Right kidney (tissue), 1 donor: ENCODE measurements at regions not wholly inside any gene's neighbourhood (a gene's known extent, or its start where the extent isn't known, plus 50 kb on each side); places are given as distances from the start of the nearest gene placed in this dataset.

Experiments used
- DNase-seq: peaks from one replicate; pipeline ENCODE4 v3.0.0-alpha.2; 2016

DNA sequence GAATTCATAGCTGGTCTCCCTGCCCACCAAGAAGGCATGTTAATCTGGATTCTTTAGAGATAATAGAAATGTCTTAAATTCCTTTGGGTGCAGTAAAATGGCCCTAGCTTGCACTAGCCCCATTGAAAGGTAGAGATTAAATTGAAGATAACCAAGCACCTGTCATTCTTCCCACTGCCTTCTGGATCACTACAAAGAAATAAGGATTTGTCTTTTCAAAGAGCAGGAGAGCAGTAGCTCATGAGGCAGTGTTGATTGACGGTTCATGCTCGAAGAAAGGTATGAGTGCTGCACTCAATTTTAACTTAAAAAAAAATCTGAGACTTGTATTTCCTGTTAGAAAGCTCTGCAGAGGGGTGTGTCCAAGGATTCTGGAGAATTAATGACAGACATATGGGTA is 74.9 kb upstream of the F3 start:
- no peak for DNase-seq

DNA sequence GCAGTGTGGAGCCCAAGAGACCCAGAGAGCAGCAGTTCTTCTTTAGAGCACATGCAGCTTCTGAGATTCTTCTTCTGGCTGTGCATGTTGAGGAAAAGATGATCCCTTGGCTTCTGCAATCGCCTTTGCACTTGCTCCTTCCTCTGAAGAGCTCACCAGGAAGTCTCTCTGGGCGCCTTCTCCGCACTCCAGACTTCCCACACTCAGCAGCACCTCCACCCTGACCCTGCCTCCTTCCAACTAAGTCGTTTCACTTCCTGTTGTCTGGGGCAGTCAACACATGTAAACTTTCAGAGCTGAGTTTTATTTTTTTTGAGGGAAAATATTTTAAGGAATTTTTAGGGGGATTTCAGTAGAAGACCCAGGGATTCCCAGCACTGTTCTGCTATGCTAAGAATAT is 73.4 kb upstream of the F3 start:
- DNase-seq = no peak

DNA sequence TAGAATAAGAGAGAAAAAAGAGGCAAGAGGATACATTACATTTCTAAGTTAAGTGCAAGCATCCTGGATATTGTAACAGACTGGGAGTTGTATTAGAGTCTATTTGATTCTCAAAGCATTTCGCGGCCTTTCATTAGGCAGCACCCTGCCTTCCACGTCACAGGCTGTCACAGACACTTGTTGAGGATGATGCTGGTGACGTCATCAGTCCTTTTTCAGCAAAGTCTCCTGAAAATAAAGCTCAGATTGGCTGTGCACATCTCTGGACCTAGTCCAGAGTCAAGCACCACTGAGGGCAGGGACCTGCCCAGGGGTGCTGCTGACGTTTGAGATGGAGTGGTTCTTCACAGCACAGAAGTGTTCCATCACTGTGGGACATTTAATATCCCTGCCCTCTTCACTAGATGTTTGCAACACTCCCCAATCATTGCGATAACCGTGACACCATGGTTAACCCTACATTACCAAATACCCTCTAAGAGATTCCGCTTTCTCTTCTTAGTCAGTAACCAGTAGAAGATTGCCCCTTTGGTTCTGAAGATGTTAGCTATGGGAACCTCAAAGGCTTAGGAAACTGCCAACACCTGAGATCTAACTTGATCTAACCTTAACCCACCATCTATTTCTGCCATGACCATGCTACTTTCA is 72.7 kb upstream of the F3 start:
- DNase-seq = no peak

DNA sequence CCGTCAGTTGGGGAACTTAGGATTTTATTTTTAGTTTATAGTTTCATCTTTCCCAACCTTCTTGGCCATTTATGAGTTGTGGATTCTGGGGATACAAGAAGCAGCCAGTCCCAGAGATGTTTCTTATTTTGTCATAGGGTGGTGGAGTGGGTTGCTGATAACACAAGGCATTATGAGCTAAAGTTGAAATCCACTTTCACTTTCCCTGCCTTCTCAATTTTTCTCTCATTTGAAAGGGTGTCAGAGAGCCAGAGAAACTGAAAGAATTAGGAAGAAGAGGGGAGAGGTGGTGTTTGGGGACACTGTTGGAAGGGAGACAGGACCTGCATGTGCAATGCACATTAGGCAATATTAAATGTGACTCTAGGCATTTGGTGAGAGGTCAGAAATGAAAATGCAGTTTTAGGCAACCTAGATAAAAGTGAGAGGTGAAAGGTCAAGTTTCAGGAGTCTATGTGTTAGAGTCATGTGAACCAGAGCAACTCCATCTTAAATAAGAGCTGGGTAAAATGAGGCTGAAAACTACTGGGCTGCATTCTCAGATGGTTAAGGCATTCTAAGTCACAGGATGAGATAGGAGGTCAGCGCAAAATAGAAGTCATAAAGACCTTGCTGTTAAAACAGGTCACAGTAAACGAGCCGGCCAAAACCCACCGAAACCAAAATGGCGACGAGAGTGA is 71.1 kb upstream of the F3 start:
- DNase-seq = no peak

DNA sequence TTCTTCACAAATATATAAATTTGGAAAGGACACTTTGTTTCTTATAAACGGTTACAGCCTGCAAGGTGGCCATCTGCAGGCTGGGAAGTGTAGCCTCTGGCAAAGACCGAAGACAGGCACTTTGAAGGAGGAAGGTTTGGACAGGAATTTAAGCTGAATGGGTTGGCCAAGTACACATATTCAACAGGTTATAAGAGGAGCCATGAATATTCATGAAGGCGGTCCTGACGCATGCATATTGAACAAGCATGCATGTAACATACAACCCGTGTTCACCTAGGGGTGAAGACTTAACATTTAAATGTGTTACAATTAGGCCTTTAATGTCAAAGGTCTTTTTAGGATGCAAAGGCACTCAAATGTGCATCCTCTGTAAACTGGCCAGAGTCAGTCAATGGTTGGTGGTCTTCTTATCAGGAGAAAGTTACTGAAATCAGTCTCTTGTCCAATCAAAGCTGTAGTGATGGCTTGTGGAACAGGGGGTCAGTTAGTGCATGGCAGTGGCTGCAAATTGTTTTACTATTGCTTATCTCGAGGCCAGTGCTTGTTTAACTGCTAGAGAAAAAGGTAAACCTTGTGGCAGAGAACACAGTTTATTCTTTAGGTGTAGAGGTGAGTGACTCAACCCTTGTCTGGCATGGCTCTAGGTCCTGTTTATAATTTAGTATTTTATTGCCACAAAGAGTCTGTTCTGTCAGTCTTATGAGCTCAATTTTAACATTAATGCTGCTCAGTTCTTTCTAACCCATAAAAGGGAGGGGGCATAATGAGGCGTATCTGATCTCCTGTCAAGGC is 70.3 kb upstream of the F3 start:
- DNase-seq = no peak

DNA sequence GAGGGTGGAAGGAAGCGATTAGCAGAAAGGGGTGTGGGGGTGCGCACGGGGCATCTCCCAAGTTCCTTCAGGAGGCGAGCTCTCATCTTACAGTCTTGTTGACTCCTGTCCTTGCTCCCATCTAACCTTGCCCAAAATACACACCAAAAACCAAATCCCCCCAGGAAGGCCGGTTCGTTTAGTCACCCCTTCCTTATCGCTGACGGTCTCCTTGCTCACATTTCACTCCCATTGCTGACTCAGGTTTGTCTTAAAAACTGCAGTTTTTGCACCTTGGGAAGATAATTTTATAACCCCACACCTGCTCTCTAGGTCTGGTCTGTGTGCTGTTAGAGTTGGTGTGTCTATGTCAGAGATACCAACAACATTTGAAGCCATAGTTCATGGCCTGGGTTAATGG is 68.1 kb upstream of the F3 start:
- DNase-seq = no peak

DNA sequence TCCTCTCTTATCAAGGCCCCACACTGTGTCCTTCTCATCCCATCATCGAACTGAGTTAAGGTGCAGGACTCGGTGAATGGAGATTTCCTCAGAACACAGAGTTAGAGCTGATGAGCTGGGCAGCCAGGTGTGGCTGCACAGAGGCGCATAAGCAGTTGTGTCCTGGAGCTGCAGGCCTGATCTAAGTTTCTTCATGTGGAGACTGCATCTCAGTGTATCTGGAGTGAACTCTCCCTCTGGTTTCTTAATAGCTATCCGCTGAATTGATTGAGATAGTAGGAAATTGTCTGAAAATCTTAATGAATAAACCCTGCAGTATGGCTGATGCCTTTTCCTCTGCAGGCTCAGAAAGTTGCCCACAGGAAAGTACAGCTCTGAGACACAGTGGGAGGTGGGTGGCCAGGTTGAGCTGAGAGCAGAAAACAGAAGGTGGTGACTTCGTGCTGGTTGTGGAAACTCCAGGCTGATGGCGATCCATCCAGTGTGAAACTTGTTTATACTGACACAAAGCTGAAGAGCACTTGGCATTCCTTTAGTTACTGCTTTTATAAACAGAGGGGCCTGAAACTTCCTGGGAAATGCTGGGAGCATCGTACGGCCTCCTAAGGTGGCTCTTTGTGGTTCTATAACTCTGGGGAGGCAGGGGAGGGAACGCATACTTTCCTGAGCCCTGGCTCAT is 67.4 kb upstream of the F3 start:
- no peak for DNase-seq

DNA sequence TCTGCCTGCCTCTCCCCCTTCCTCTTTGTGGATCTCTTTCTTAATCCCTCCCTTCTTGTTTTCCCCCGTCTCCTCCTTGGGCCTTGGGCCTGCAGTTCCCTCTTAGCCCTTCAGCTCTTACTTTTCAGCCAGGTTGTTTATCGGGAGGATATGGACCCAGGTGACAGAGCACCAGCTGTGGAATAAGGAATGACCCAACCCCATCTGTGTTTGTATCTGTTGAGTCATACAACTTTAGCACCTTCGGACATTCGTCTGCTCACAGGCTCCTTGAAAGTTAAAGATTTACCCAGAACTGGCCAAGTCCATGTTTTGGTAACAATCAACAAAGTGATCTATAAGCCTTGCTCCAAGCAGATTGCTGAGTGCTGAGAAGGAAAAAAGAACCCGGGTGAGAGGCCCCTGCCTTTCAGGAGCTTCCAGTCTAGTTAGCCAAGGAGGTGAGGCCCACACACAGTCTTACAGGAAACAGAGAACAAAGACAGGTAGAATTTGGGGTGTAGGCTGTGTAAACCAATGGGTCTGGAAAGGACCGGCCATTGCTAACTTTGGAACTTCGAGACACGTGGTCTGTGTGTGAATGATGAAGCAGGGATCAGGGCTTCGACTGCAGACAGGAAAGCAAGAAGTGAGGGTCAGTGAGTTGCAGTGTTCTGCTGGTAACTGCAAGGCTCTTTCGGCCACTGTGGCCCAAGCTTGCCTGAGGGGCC is 66.7 kb upstream of the F3 start:
- DNase-seq = no peak

DNA sequence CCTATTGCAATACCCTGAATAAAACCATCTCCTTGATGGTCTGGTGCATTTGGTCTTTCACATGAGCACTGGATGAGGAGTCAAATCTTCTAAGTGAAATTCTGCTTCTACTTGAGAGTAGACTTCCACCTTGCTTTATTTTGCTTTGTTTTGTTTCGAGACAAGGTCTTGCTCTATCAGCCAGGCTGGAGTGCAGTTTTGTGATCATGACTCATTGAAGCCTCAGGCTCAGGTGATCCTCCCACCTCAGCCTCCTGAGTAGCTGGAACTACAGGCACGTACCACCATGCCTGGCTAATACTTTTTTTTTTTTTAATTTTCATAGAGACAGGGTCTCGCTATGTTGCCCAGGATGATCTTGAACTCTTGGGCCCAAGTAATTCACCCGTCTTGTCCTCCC is 65.8 kb upstream of the F3 start:
- DNase-seq = no peak

DNA sequence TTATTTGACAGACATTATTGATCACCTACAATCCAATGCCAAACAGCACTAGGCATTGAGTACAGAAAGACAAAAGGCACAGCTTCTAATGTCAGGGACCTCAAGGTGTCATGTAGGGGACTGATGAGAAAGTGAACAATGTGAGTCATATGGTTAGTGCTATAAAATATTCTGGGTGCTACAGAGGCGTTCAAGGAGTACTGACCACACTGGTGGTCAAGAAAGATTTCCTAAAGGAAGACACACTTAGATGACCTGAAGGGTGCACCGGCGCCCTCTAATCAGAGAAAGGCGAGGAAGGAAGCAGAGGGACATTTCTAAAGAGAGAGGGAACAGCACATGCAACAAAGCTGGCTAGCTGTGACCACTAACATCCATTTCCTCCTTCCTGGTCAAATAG is 64.9 kb upstream of the F3 start:
- no peak for DNase-seq

DNA sequence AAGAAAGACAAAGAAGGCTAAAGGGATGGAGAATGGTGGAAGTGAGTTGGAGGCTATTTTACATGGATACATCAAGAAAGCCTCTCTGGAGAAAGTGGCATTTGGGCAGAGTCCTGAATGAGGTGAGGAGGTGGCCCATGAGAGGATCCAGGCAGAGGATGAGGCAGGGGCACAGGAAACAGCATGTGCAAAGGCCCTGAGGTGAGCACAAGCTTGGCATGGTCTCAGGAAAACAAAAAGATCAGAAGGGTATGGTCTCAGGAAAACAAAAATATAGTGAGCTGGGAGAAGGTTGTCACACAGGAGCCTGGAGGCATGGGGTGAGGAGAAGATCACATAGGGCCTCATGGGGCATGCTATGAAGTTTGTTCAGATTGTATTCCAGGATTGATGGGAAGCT is 62.1 kb upstream of the F3 start:
- no peak for DNase-seq

DNA sequence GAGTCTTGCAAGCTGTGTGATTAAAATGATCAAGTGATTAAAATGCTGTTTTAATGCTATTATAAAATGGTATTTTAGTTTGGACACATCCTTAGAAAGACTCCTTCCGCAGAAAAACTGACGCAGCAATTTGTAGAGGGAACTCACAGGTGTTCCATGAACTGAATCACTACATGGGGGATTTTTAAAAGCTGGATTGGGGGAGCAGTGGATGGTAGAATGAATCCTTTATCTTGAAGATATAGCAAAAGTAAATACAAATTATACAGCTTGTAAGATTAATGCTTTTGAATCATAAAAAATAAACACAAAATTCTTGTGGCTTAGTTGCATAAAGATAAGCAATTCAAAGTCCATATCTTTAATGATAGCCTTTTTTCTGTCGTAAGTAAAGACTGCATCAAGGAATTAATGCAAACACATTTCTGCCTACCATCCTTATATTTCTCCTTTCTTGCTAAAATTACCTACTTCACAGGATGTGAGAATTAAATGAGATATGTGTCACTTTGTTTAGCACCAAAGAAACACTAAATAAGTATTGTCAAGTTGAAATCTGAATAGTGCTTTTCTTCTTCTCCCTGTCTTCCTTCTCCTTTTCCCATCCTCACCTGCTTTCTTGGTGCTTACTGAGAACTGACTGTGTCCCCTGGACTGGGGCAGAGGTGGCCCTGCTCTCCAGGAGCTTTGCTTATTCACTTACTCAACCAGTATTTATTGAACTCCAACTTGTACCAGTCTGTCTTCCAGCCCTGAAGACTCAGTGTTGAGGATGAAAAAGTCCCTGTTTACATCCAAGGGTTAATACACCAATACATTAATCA is 61.5 kb upstream of the F3 start:
- DNase-seq = no peak

DNA sequence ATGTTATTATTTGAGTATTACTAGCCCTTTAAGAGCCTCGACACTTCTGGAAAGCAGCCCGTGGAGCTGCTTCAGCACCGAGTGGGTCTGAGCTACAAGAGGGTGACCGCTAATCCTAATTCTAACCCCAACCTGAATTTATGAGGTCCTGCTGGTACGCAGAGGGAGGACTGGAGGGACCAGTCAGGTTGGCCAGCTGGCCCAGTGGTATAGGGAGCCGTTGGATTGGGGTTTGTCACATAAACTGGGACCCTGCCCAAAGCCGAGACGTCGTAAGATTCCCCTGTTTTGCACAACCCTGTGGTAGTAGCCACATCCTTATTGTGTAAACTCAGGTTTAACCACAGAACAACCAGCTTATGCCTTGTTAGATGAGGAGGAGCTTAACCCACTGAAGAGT is 60.8 kb upstream of the F3 start:
- DNase-seq = no peak

DNA sequence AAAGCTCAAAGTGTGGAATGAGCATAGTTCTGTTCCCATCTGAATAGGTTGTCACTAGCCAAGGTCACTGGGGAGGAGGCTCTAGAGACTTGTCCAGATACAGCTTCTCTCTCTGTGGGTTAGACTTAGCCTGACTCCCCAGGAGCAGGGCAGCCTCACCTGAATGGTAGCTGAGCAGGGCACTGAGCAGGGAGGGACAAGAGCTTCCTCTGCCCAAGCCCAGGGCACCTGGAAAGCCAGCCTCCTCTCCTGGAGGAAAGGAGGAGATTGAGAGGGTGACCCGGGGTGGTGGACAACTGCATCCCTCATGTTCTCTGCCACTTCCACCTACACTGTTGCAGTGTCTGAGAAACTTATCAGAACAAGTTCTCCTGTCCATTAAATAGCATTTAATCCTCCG is 59.0 kb upstream of the F3 start:
- no peak for DNase-seq

DNA sequence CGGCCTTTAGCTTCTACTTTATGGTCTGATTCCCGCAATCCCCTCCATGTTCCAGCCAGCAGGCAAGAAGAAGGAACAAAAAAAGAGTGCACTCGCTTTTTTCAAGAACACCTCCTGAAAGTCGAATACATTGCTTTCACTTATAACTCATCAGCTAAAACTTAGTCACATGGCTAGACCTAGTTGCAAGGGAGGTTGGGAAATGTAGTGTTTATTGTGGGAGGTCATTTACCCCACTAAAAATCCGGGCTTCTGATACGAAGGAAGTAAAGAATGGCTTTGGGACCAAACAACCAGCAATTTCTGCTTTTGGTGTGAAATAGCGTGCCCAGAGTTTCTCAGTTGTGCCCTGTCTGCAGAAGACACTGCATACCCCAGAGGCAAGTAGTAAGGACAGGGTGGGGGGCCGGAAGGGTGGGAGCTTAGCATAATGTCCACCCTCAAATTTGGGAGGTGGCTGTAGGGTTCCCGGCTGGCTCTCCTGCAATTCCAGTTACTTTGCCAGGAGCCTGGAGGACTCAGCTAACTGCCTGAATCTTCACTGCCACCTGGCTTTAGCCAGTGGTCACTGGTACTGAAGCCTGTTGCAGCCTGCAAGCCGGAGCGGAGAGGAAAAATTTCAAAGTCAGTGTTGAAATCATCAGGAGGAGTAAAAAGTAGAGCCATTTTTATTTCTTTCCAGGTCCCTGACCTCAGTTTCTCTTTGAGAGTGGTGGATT is 57.7 kb upstream of the F3 start:
- DNase-seq = no peak

DNA sequence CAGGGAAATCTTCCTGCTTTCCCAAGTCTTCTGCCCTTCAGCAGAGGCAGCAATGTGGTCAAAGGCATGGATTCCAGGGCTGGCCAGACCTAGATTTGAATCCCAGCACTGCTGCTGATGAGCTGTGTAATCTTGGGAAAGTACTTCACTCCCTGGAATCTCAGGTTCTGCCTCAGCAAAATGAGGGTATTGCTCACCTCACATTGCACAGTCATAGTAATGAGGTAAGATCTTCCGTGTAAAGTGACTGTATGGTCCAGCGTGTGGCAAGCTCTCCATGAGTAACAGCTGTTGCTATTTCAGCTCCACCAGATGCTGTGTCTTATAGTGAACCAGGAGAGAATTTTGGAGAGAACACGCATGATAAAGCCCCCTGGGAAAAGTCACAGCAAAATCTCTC is 56.1 kb upstream of the F3 start:
- DNase-seq = no peak

DNA sequence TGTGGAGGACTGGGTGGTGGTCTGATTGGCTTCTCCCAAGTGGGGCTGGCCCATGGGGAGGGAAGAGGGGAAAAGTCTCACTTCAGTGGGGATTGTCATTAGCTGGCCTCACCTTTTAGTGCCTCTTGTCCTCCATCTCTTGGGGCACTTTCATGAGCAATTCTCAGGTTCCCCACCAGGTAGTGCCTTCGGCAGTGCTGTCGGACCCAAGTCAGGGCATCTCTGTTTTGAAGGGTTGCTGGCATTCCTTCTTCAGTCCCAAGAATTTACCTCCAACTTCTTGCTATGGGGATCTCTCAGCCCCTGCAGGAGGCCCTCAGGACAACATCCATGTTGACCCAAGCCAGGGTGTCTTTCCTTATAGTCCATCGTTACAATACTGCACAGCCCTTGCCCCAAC is 54.7 kb upstream of the F3 start:
- DNase-seq = no peak

DNA sequence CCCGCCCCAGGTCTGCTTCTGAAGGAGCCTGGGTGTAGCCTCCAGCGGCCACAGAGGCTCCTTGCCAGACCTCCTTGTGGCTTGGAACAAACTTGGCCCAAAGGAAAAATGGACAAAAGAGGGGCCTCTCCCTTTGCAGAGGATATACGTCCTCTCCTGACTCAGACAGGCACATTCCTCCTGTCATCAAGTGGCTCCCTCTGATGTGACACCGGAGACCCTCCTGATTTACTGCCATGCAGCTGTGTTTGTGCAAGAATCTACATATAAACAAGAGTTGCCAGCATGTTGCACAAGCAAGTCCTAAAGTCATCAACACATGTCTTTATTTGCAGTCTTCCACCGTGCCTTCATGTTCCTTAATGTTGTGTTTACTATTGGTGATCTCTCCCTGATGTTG is 54.1 kb upstream of the F3 start:
- no peak for DNase-seq

DNA sequence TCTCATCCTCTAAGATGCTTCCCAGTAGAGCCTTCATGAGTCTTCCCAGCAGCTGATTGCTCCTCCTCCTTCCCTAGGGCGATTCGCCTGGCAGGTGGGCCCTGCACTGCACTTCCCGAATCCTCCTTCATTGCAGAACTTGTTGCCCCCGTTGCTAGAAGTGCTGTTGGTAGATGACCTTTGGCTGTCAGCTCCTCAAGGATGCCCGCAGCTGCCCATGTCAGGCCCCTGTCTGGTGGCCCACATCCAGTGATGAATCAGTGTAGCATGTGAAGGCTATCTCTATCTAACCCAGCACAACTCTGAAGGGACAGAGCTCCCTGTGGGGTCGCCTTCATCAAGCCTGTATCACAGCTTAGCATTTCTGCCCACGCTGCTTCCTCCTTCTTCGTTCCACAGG is 52.1 kb upstream of the F3 start:
- no peak for DNase-seq

DNA sequence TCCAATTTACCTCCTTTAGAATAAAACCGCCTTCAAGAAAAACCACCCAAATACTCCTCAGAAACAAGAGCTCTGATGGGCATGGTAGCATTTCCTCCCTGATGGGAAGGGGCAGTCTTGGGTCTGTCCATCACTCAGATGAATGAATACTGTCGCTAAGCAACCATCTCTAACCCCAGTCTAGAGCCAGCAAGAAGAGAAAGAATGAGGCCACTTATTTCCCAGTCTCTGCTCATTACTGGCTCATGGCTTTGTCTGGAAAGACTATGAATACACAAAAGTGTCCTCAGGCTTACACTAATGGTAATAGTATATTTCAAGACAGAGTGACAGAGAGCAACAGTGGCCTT is 51.0 kb upstream of the F3 start:
- no peak for DNase-seq
